Natural killer cell treated with Interleukin-12 subunit alpha and Interleukin-12 subunit beta and Interleukin-15 and Interleukin-18, amount 100 ng/mL, for 72 hours (primary cell): ENCODE measurements at regions not wholly inside any gene's neighbourhood (a gene's known extent, or its start where the extent isn't known, plus 50 kb on each side); places are given as distances from the start of the nearest gene placed in this dataset.

Experiments
- ATAC-seq, 2 donors: fragments of 150-1000 bp; cut with Tn5 transposase in 1 of 2; sonication (Bioruptor Pico), chemical (Tn5 transposase) in 1 of 2; 2 replicates each; pipeline ENCODE4 v1.10.0; 2021
- DNase-seq: peaks from one replicate; pipeline ENCODE4 v3.0.0; 2022; ENCODE audit warnings: low spot score
- H3K27ac Mint-ChIP-seq, 2 donors: 1 replicate in 1 of 2; 2 replicates in 1 of 2; pipeline ENCODE4 v1.8.0; 2022; ENCODE audit warnings: mixed read lengths in 2 of 2, mild to moderate bottlenecking in 1 of 2, moderate library complexity in 1 of 2
- H3K27me3 Mint-ChIP-seq, 2 donors: 1 replicate in 1 of 2; 2 replicates in 1 of 2; pipeline ENCODE4 v1.8.0; 2022; ENCODE audit warnings: mixed read lengths in 2 of 2
- H3K36me3 Mint-ChIP-seq: one replicate; pipeline ENCODE4 v1.8.0; 2022; ENCODE audit warnings: mixed read lengths
- H3K4me1 Mint-ChIP-seq, 2 donors: 1 replicate in 1 of 2; 2 replicates in 1 of 2; pipeline ENCODE4 v1.8.0; 2022; ENCODE audit warnings: low read depth in 2 of 2, mixed read lengths in 2 of 2, mild to moderate bottlenecking in 1 of 2
- H3K4me3 Mint-ChIP-seq: one replicate; pipeline ENCODE4 v1.8.0; 2022; ENCODE audit warnings: mixed read lengths
- H3K9me3 Mint-ChIP-seq: 2 replicates; pipeline ENCODE4 v1.8.0; 2022; ENCODE audit warnings: mixed read lengths

DNA sequence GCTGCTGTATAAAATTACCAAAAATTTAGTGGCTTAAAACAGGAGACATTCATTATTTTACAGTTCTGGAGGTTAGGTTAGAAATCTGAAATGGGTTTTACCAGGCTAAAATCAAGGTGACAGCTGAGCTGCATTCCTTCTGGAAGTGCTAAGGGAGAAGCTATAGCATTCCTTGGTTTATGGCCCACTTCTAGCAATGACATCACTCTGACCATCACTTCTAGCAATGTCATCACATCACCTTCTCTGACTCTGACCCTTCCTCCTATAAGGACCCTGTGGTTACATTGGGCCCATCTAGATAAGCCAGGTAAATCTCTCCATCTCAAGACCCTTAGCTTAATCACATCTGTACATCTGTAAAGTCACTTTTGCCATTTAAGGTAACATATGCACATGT is 366.1 kb downstream of the EFNA5 start:
- peaks cover 7 to 14% of the 10 kb centered on the region in 2 donors for H3K4me1 Mint-ChIP-seq
- H3K4me3 Mint-ChIP-seq = no peak overlapping the region
- peaks cover 0 to 2% of the 10 kb centered on the region in 2 donors for H3K27me3 Mint-ChIP-seq

GRCh38 chr5:107303171-107303968 is 367.4 kb downstream of the EFNA5 start:
- Mint-ChIP-seq H3K36me3 (no peaks in the 10 kb centered on the region), H3K9me3 (no peaks in the 10 kb centered on the region), H3K27ac (peak overlapping the region in 1 of 2 donors; percentile 61), H3K4me3 (no peak overlapping the region), H3K27me3 (peaks cover 0 to 2% of the 10 kb centered on the region in 2 donors), H3K4me1 (peaks cover 14 to 16% of the 10 kb centered on the region in 2 donors)
- no peak for ATAC-seq
- DNase-seq = no peak

More for the DNA sequence above, 366.1 kb downstream of the EFNA5 start:
- no peaks in the 10 kb centered on the region for H3K9me3 Mint-ChIP-seq
- no peak for ATAC-seq
- DNase-seq = no peak
- H3K36me3 Mint-ChIP-seq = no peaks in the 10 kb centered on the region
- H3K27ac Mint-ChIP-seq = no peak overlapping the region

GRCh38 chr5:107302441-107302840 is 368.3 kb downstream of the EFNA5 start:
- peaks cover 0 to 2% of the 10 kb centered on the region in 2 donors for H3K27me3 Mint-ChIP-seq
- H3K27ac Mint-ChIP-seq = no peak overlapping the region
- no peaks in the 10 kb centered on the region for H3K9me3 Mint-ChIP-seq
- H3K36me3 Mint-ChIP-seq = no peaks in the 10 kb centered on the region
- H3K4me3 Mint-ChIP-seq = no peak overlapping the region
- H3K4me1 Mint-ChIP-seq = peaks cover 22 to 25% of the 10 kb centered on the region in 2 donors
- ATAC-seq = no peak
- DNase-seq = no peak

DNA sequence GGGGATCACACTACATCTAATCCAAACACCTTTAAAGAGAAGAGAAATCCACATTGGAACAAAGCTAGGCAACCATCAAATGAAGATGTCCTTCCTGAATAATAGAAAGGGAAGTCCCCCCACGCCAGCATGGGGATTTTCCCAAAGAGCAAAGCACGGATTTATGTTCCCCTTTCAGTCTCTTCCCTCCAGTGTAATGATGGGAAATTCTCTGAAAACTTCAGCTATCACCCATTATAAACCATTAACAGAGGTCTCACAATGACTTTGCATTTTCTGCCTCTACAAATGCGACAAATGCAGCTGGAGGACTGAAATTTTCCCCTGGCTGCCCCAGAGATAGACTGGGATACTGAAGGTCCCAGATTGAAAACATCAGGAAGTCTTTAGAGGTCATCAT is 368.7 kb downstream of the EFNA5 start:
- Mint-ChIP-seq H3K27ac (no peak overlapping the region), H3K4me3 (no peak overlapping the region), H3K27me3 (peaks cover 0 to 2% of the 10 kb centered on the region in 2 donors), H3K9me3 (no peaks in the 10 kb centered on the region), H3K36me3 (no peaks in the 10 kb centered on the region), H3K4me1 (peaks cover 25 to 29% of the 10 kb centered on the region in 2 donors)
- DNase-seq (no peak), ATAC-seq (no peak)

DNA sequence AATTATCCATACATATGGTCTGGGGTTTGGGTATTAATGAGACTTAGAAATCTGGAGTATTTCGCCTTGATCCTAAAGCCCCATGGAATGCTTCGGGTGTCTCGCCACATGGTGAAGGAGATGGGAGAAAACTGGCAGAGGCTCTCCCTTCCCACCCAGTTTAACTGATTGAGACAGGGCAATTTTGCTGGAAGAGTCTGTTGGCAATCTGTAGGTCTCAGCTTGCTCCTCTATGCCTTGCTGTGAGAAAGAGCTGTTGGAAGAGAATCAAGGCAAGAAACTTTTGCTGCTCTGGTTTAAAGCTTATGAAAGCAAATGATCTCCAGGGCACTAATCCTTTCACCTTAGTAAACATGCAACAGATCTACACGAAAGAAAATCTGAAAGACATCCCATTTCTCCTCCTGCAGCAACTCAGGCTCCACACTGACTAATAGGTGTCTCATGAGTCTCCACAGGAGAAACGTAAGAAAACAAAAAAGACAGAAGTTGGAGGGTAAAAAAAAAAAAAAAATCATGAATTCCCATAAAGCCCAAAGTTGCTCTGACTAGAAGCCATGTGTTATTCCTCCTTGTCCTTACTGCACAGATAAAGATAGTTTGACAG is 369.9 kb downstream of the EFNA5 start:
- Mint-ChIP-seq H3K4me1 (peaks cover 29 to 41% of the 10 kb centered on the region in 2 donors), H3K4me3 (no peak overlapping the region), H3K27me3 (no peaks in the 10 kb centered on the region), H3K36me3 (no peaks in the 10 kb centered on the region), H3K27ac (no peak overlapping the region), H3K9me3 (no peaks in the 10 kb centered on the region)
- ATAC-seq (no peak), DNase-seq (no peak)

GRCh38 chr5:107296572-107296971 is 374.2 kb downstream of the EFNA5 start:
- peak overlapping the region; percentile 69 for H3K4me3 Mint-ChIP-seq
- no peaks in the 10 kb centered on the region for H3K9me3 Mint-ChIP-seq
- H3K27me3 Mint-ChIP-seq = no peaks in the 10 kb centered on the region
- H3K4me1 Mint-ChIP-seq = peaks cover 25 to 52% of the 10 kb centered on the region in 2 donors
- H3K36me3 Mint-ChIP-seq = no peaks in the 10 kb centered on the region
- peak overlapping the region; percentile 1 to 22 for H3K27ac Mint-ChIP-seq
- ATAC-seq (peak; percentile 55 to 60), DNase-seq (no peak)

DNA sequence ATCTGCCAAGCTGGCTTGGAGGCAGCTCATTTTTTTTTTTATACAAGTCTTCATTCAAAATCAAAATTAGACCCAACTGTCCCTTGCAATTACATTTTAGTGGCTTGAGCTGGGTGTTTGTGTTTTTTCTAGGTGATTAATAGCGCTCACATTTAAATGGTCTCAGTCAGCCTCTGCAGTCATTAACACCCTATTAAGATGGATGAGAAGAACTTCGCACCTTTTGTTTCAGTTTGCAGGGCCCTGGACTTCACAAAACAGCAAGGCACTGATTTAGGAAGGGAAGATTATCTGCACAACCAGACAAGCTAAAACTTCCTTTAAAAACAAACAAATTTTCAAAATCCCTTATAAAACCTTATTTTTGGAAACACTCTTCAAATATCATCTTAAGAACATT is 374.8 kb downstream of the EFNA5 start:
- ATAC-seq (no peak), DNase-seq (no peak)
- peak overlapping the region; percentile 69 for H3K4me3 Mint-ChIP-seq
- H3K4me1 Mint-ChIP-seq = peaks cover 25 to 52% of the 10 kb centered on the region in 2 donors
- no peaks in the 10 kb centered on the region for H3K9me3 Mint-ChIP-seq
- peak overlapping the region; percentile 1 to 65 for H3K27ac Mint-ChIP-seq
- H3K36me3 Mint-ChIP-seq = no peaks in the 10 kb centered on the region
- H3K27me3 Mint-ChIP-seq = no peaks in the 10 kb centered on the region

- Mint-ChIP-seq H3K36me3 (no peaks in the 10 kb centered on the region), H3K9me3 (no peaks in the 10 kb centered on the region), H3K27ac (peak overlapping the region in 1 of 2 donors; percentile 65), H3K27me3 (no peaks in the 10 kb centered on the region), H3K4me1 (peaks cover 25 to 53% of the 10 kb centered on the region in 2 donors), H3K4me3 (peak overlapping the region; percentile 69)
- DNase-seq (no peak), ATAC-seq (no peak)
These were observed 376.1 kb downstream of the EFNA5 start for GRCh38 chr5:107294669-107295068.

DNA sequence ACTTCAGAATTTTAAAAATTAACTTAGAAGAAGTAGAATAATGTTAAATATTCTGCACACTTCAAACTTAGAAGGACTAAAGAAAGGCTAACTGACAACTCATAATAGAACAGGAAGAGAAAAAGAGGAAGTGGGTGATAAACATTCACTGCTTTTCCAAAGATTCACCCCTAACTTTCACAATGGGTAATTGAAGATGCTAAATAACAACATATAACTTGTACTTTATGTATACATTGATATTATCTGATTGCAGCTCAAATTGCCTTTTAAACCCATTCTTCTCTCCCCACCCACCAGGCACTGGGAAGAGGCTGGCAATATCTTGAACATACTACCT is 376.6 kb downstream of the EFNA5 start:
- no peak for ATAC-seq
- Mint-ChIP-seq H3K27me3 (no peaks in the 10 kb centered on the region), H3K4me1 (peaks cover 28 to 53% of the 10 kb centered on the region in 2 donors), H3K27ac (no peak overlapping the region), H3K9me3 (no peaks in the 10 kb centered on the region), H3K36me3 (no peaks in the 10 kb centered on the region), H3K4me3 (no peak overlapping the region)
- no peak for DNase-seq

- Mint-ChIP-seq H3K27me3 (no peaks in the 10 kb centered on the region), H3K27ac (peak overlapping the region in 1 of 2 donors; percentile 33), H3K4me1 (peaks cover 33 to 54% of the 10 kb centered on the region in 2 donors), H3K36me3 (no peaks in the 10 kb centered on the region), H3K9me3 (no peaks in the 10 kb centered on the region), H3K4me3 (no peak overlapping the region)
- no peak for DNase-seq
- ATAC-seq = no peak
These were observed 377.1 kb downstream of the EFNA5 start for GRCh38 chr5:107293541-107294210.

DNA sequence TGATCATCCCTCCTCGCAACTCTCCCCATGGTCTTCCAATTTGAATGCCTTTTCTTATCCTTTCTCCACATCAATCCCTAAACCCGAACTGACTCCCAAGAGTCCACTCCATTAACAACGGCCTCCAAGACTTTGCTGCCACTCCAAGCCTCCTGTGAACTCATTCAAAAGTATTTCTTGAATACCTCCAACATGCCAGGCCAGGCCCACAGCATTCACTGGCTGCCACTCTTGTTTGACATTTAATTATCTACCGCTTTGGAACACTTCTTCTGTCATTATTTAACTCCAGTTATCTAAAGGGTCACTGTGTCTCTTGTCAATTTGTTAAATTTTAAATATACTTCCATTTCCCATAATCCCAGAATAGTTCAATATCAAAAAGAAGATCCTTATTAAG is 378.9 kb downstream of the EFNA5 start:
- Mint-ChIP-seq H3K27ac (no peak overlapping the region), H3K9me3 (no peaks in the 10 kb centered on the region), H3K27me3 (no peaks in the 10 kb centered on the region), H3K4me1 (peaks cover 30 to 49% of the 10 kb centered on the region in 2 donors), H3K36me3 (no peaks in the 10 kb centered on the region), H3K4me3 (no peak overlapping the region)
- no peak for DNase-seq
- ATAC-seq = no peak

DNA sequence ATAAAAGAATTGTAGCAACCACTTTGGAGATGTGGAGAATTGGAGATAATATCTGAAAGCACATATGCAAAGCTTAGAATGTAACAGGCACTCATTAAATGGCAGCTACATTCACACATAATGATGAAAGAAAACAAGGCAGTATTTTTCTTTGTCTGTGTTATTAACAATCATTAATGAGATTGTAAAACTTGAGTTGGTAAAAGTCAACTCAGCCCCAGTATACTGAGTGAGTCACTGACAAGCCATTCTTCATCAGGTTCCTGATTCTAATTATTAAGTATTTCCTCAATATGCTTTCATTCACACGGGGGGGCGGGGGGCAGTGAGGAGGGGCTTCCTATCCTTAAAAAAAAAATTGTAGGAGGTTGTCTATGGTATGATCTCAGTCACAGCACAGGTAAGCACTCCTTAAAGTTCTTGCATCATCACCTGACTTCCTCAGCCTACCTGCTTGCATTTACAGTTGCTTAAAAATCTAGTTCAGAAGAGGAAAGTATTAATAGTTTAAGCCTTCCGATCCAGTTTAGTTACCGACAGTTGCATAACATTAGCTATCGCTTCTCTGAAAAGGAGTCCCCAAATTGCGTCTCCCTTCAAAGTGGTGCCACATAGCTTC is 379.8 kb downstream of the EFNA5 start:
- DNase-seq = no peak
- Mint-ChIP-seq H3K36me3 (no peaks in the 10 kb centered on the region), H3K4me3 (no peak overlapping the region), H3K4me1 (peaks cover 30 to 49% of the 10 kb centered on the region in 2 donors), H3K9me3 (no peaks in the 10 kb centered on the region), H3K27me3 (no peaks in the 10 kb centered on the region), H3K27ac (no peak overlapping the region)
- no peak for ATAC-seq

DNA sequence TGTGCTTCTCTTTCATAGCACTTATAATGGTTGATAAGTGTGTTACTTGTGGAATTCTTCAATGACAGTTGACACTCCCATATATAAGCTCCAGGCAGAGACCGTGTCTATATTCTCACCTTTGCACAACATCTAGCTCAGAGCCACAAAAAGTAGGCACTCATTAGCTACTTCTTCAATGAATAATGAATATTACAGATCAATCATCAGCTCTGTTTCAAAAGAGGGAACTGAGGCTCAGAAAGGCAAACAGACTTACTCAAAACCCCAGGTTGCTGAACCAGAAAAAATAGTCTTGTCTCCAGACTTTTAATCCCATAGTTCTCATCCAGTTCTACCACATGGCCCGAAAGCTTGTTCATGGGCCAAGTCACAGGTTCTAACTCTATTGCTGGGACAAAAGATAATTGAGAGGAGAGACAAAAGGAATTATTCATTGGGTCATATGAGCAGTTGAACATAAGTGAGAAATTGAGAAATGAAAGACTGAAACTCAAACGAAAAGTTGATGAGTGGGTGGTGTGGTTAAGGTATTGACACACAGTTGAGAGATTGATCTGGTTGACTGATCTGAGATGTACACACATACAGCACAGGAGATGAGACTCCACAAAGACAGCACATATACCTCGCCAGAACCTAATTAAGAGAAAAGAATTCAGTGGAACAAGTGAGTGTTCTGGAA is 381.6 kb downstream of the EFNA5 start:
- ATAC-seq (peak; percentile 92 to 95), DNase-seq (peak; percentile 67)
- Mint-ChIP-seq H3K9me3 (no peaks in the 10 kb centered on the region), H3K36me3 (no peaks in the 10 kb centered on the region), H3K27ac (peak overlapping the region; percentile 56 to 85), H3K4me1 (peaks cover 31 to 45% of the 10 kb centered on the region in 2 donors), H3K4me3 (peak overlapping the region; percentile 33), H3K27me3 (no peaks in the 10 kb centered on the region)
